Gastroesophageal sphincter (tissue), 4 donors: ENCODE measurements at regions not wholly inside any gene's neighbourhood (a gene's known extent, or its start where the extent isn't known, plus 50 kb on each side); places are given as distances from the start of the nearest gene placed in this dataset.

Source experiments
- ATAC-seq: fragments of 150-250 bp; one replicate; pipeline ENCODE4 v1.9.1; 2016; ENCODE audit warnings: mild to moderate bottlenecking, moderate library complexity
- H3K27ac ChIP-seq, 4 donors: fragments of 200-600 bp; sonication (generic) in 3 of 4; 1 replicate in 3 of 4; 2 replicates in 1 of 4; pipeline ENCODE4 v1.5.1; 2016 to 2019
- H3K27me3 ChIP-seq: fragments of 200-600 bp; sonication (generic); one replicate; pipeline ENCODE4 v1.5.1; 2019
- H3K36me3 ChIP-seq, 2 donors: fragments of 200-600 bp; sonication (generic); one replicate each; pipeline ENCODE4 v1.5.1; 2019; ENCODE audit warnings: control low read depth in 1 of 2
- H3K4me1 ChIP-seq, 3 donors: fragments of 200-600 bp; sonication (generic); 1 replicate in 2 of 3; 2 replicates in 1 of 3; pipeline ENCODE4 v1.5.1; 2016 to 2019; ENCODE audit warnings: control low read depth in 2 of 3
- H3K4me3 ChIP-seq, 2 donors: fragments of 200-600 bp; sonication (generic); one replicate each; pipeline ENCODE4 v1.5.1; 2019; ENCODE audit warnings: mild to moderate bottlenecking in 1 of 2, moderate library complexity in 1 of 2
- H3K9me3 ChIP-seq, 3 donors: fragments of 200-600 bp; sonication (generic); one replicate each; pipeline ENCODE4 v1.5.1; 2017 to 2019; ENCODE audit warnings: control low read depth in 2 of 3
- CTCF ChIP-seq, 4 experiments: fragments of 200-600 bp in 2 of 4; fragments of 450-650 bp in 2 of 4; sonication (generic) in 1 of 4; IDR thresholded peaks; one replicate each; pipeline ENCODE4 v1.5.1; 2017 to 2019; ENCODE audit warnings: antibody characterized with exemption in 4 of 4, mild to moderate bottlenecking in 2 of 4, moderate library complexity in 2 of 4
- EP300 ChIP-seq: sonication (generic); formaldehyde crosslinking; IDR thresholded peaks from one replicate; pipeline ENCODE4 v1.6.1; 2017; ENCODE audit warnings: antibody characterized with exemption, mild to moderate bottlenecking
- POLR2A ChIP-seq, 2 donors: fragments of 450-650 bp; IDR thresholded peaks; one replicate each; pipeline ENCODE4 v1.6.1; 2017; ENCODE audit warnings: antibody characterized with exemption in 2 of 2, mild to moderate bottlenecking in 2 of 2, moderate library complexity in 1 of 2
- POLR2AphosphoS5 ChIP-seq: sonication (generic); formaldehyde crosslinking; IDR thresholded peaks from one replicate; pipeline ENCODE4 v1.6.1; 2017; ENCODE audit warnings: antibody characterized with exemption
- WGBS, 2 donors: methylation state at CpG; one replicate each; pipeline ENCODE4 v1.1.5; 2018; ENCODE audit warnings: low coverage in 1 of 2; 5-methylcytosine and 5-hydroxymethylcytosine counted together

- ATAC-seq: no peak
- TF ChIP-seq POLR2AphosphoS5 (peak; percentile 34), POLR2A (IDR thresholded peaks at IDR 0.05) (no peak)
- Histone ChIP-seq H3K27me3 (no peaks in the 10 kb centered on the region), H3K27ac (peak overlapping the region in 1 of 4 donors; percentile 52), H3K36me3 (no peaks in the 10 kb centered on the region), H3K4me3 (no peak overlapping the region), H3K9me3 (peaks cover 0 to 6% (median 0%) of the 10 kb centered on the region in 3 donors), H3K4me1 (peaks cover 8 to 41% (median 10%) of the 10 kb centered on the region in 3 donors)
- WGBS, 2 donors: 25 to 27% methylated on average over 1 of the region's 1 CpG
Observed at GRCh38 chr9:87115785-87116184, 168.5 kb upstream of the GAS1 start.

- H3K36me3 ChIP-seq: no peaks in the 10 kb centered on the region
- 82% methylated on average over 2 of the region's 3 CpGs; no CpG with 5 or more reads in 1 of the 2 donors for WGBS, 2 donors
- no peak for ATAC-seq
- peaks cover 10 to 44% (median 10%) of the 10 kb centered on the region in 3 donors for H3K4me1 ChIP-seq
- H3K27me3 ChIP-seq: no peaks in the 10 kb centered on the region
- TF ChIP-seq CTCF (IDR thresholded peaks at IDR 0.05) (no peak), POLR2AphosphoS5 (no peak), EP300 (no peak), POLR2A (IDR thresholded peaks at IDR 0.05) (no peak)
- H3K27ac ChIP-seq: peak overlapping the region in 2 of 4 donors; percentile 11 to 52
- no peak overlapping the region for H3K4me3 ChIP-seq
- no peaks in the 10 kb centered on the region for H3K9me3 ChIP-seq
Observed at GRCh38 chr9:87116492-87116891, 169.2 kb upstream of the GAS1 start.

- no peak for TF ChIP-seq CTCF (IDR thresholded peaks at IDR 0.05)
- TF ChIP-seq POLR2AphosphoS5: no peak
- no peak for TF ChIP-seq EP300
- TF ChIP-seq POLR2A (IDR thresholded peaks at IDR 0.05): no peak
- peaks cover 10 to 58% (median 15%) of the 10 kb centered on the region in 3 donors for H3K4me1 ChIP-seq
- no peaks in the 10 kb centered on the region for H3K36me3 ChIP-seq
- H3K9me3 ChIP-seq: no peaks in the 10 kb centered on the region
- WGBS, 2 donors: 43 to 60% methylated on average over 1 of the region's 1 CpG
- H3K4me3 ChIP-seq: no peak overlapping the region
- no peaks in the 10 kb centered on the region for H3K27me3 ChIP-seq
- no peak for ATAC-seq
- no peak overlapping the region for H3K27ac ChIP-seq
Observed at GRCh38 chr9:87118594-87118993, 171.3 kb upstream of the GAS1 start.

GRCh38 chr9:87119328-87119881 is 172.1 kb upstream of the GAS1 start:
- Histone ChIP-seq H3K27me3 (no peaks in the 10 kb centered on the region), H3K36me3 (no peaks in the 10 kb centered on the region), H3K4me3 (no peak overlapping the region), H3K9me3 (no peaks in the 10 kb centered on the region), H3K27ac (peak overlapping the region in 3 of 4 donors; percentile 68 to 84 (median 72)), H3K4me1 (peaks cover 10 to 63% (median 15%) of the 10 kb centered on the region in 3 donors)
- WGBS, 2 donors: 36% methylated on average over 7 of the region's 11 CpGs
- peak; percentile 65 for ATAC-seq
- TF ChIP-seq POLR2AphosphoS5 (peak; percentile 76), POLR2A (IDR thresholded peaks at IDR 0.05) (no peak), CTCF (IDR thresholded peaks at IDR 0.05) (no peak), EP300 (no peak)

GRCh38 chr9:87120610-87121009 is 173.3 kb upstream of the GAS1 start:
- H3K4me3 ChIP-seq: no peak overlapping the region
- no peak for ATAC-seq
- TF ChIP-seq CTCF (IDR thresholded peaks at IDR 0.05) (no peak), POLR2A (IDR thresholded peaks at IDR 0.05) (no peak), EP300 (no peak), POLR2AphosphoS5 (no peak)
- H3K36me3 ChIP-seq: no peaks in the 10 kb centered on the region
- no peaks in the 10 kb centered on the region for H3K27me3 ChIP-seq
- 55 to 77% methylated on average over 4 to 5 of the region's 5 CpGs for WGBS, 2 donors
- peaks cover 10 to 55% (median 11%) of the 10 kb centered on the region in 3 donors for H3K4me1 ChIP-seq
- H3K27ac ChIP-seq: peak overlapping the region in 3 of 4 donors; percentile 68 to 84 (median 72)
- no peaks in the 10 kb centered on the region for H3K9me3 ChIP-seq
